HG02610 (cell line): ENCODE measurements at regions not wholly inside any gene's neighbourhood (a gene's known extent, or its start where the extent isn't known, plus 50 kb on each side); places are given as distances from the start of the nearest gene placed in this dataset.

Experiments
- ATAC-seq: cut with Tn5 transposase; IDR thresholded peaks from one replicate; pipeline ENCODE4 v1.9.1; 2021; ENCODE audit warnings: mild to moderate bottlenecking, moderate library complexity; ENCODE audit not compliant: unreplicated experiment

- no peak for ATAC-seq
Measured at GRCh38 chr10:128543151-128543550, 416.9 kb upstream of the MKI67 start.

- ATAC-seq, result no peak
Measured at GRCh38 chr10:128545216-128545615, 419.0 kb upstream of the MKI67 start.

GRCh38 chr10:128546651-128547165 lies 420.5 kb upstream of the MKI67 start:
- no peak for ATAC-seq

GRCh38 chr10:128549101-128549608 lies 422.9 kb upstream of the MKI67 start:
- no peak for ATAC-seq

- no peak for ATAC-seq
Measured at GRCh38 chr10:128550045-128550444, 423.8 kb upstream of the MKI67 start.

GRCh38 chr10:128551475-128551874 lies 425.3 kb upstream of the MKI67 start:
- ATAC-seq, result no peak

GRCh38 chr10:128553755-128554154 lies 427.5 kb upstream of the MKI67 start:
- ATAC-seq, result no peak

GRCh38 chr10:128556182-128557110 lies 430.2 kb upstream of the MKI67 start:
- ATAC-seq, result no peak

GRCh38 chr10:128557149-128557710 lies 431.0 kb upstream of the MKI67 start:
- no peak for ATAC-seq

GRCh38 chr10:128560406-128560805 lies 434.2 kb upstream of the MKI67 start:
- no peak for ATAC-seq

GRCh38 chr10:128560993-128561392 lies 434.8 kb upstream of the MKI67 start:
- no peak for ATAC-seq

GRCh38 chr10:128563387-128563786 lies 437.2 kb upstream of the MKI67 start:
- no peak for ATAC-seq

GRCh38 chr10:128563904-128564303 lies 437.7 kb upstream of the MKI67 start:
- no peak for ATAC-seq

GRCh38 chr10:128566361-128566968 lies 440.2 kb upstream of the MKI67 start:
- ATAC-seq, result no peak

GRCh38 chr10:128567551-128567950 lies 441.3 kb upstream of the MKI67 start:
- no peak for ATAC-seq

- no peak for ATAC-seq
Measured at GRCh38 chr10:128568041-128568440, 441.8 kb upstream of the MKI67 start.

- ATAC-seq, result no peak
Measured at GRCh38 chr10:128568491-128568890, 442.3 kb upstream of the MKI67 start.

- no peak for ATAC-seq
Measured at GRCh38 chr10:128568990-128569945, 443.0 kb upstream of the MKI67 start.

- ATAC-seq, result no peak
Measured at GRCh38 chr10:128570319-128570995, 444.2 kb upstream of the MKI67 start.

- no peak for ATAC-seq
Measured at GRCh38 chr10:128571071-128571470, 444.8 kb upstream of the MKI67 start.
